SK-N-SH (cell line): ENCODE measurements at regions not wholly inside any gene's neighbourhood (a gene's known extent, or its start where the extent isn't known, plus 50 kb on each side); places are given as distances from the start of the nearest gene placed in this dataset.

Source experiments
- CTCF ChIA-PET: fragments of 300-600, 350-600 bp; formaldehyde crosslinking; extraction: SDS; loops from one replicate; lab custom pipeline; 2021; lab: Yijun Ruan, JAX
- POLR2A ChIA-PET: fragments of 350-600 bp; sonication (Branson Sonifier 250); formaldehyde crosslinking; extraction: SDS; loops from one replicate; lab custom pipeline; 2020; ENCODE audit warnings: antibody characterized with exemption, inconsistent platforms; lab: Yijun Ruan, JAX
- DNase-seq: peaks from one replicate; pipeline ENCODE4 v3.0.0; 2012
- H2AFZ ChIP-seq: fragments of 200-600 bp; sonication (generic); 2 replicates; pipeline ENCODE4 v1.8.1; 2016; ENCODE audit warnings: antibody characterized with exemption, mild to moderate bottlenecking, low read depth
- H3F3A ChIP-seq: fragments of 200-600 bp; sonication (generic); replicated peaks from 2 replicates; pipeline ENCODE3; 2016; ENCODE audit warnings: antibody characterized with exemption, mild to moderate bottlenecking; ENCODE audit not compliant: insufficient read depth
- H3K27ac ChIP-seq, 2 experiments: fragments of 200-500 bp in 1 of 2; fragments of 200-600 bp in 1 of 2; sonication (Bioruptor generic) in 1 of 2; sonication (generic), shearing (Covaris generic) in 1 of 2; 2 replicates each; pipeline versions ENCODE4 v1.5.1 to v1.6.1; 2014 to 2016; ENCODE audit warnings: low read depth in 2 of 2, inconsistent platforms in 1 of 2, low read length in 1 of 2, mild to moderate bottlenecking in 1 of 2, mixed read lengths in 1 of 2
- H3K27me3 ChIP-seq: fragments of 200-600 bp; sonication (generic), shearing (Covaris generic); 2 replicates; pipeline ENCODE4 v1.6.1; 2016; ENCODE audit warnings: mixed run types; ENCODE audit not compliant: insufficient read depth
- H3K36me3 ChIP-seq, 2 experiments: fragments of 200-500 bp in 1 of 2; fragments of 200-600 bp in 1 of 2; sonication (Bioruptor generic) in 1 of 2; sonication (generic) in 1 of 2; replicated peaks in 1 of 2; 2 replicates each; pipeline versions ENCODE3 to v1.5.1; 2014 to 2016; ENCODE audit warnings: low read length in 1 of 2, mild to moderate bottlenecking in 1 of 2; ENCODE audit not compliant: insufficient read depth in 2 of 2, control insufficient read depth in 1 of 2
- H3K4me1 ChIP-seq, 2 experiments: fragments of 200-500 bp in 1 of 2; fragments of 200-600 bp in 1 of 2; sonication (Bioruptor generic) in 1 of 2; sonication (generic), shearing (Covaris generic) in 1 of 2; 2 replicates each; pipeline versions ENCODE4 v1.5.1 to v1.6.1; 2014 to 2016; ENCODE audit warnings: low read depth in 1 of 2, low read length in 1 of 2, mixed run types in 1 of 2; ENCODE audit not compliant: insufficient read depth in 2 of 2, control insufficient read depth in 1 of 2
- H3K4me2 ChIP-seq: fragments of 200-600 bp; sonication (generic), shearing (Covaris generic); 2 replicates; pipeline ENCODE4 v1.6.1; 2017; ENCODE audit warnings: mixed run types
- H3K4me3 ChIP-seq, 2 experiments: fragments of 200-500 bp in 1 of 2; fragments of 200-600 bp in 1 of 2; sonication (Bioruptor generic) in 1 of 2; sonication (generic), shearing (Covaris generic) in 1 of 2; 2 replicates each; pipeline versions ENCODE4 v1.5.1 to v1.8.1; 2014 to 2016; ENCODE audit warnings: low read depth in 2 of 2, inconsistent platforms in 1 of 2, low read length in 1 of 2, mild to moderate bottlenecking in 1 of 2, mixed read lengths in 1 of 2, moderate library complexity in 1 of 2
- H3K79me2 ChIP-seq: fragments of 200-600 bp; sonication (generic); 2 replicates; pipeline ENCODE4 v1.8.1; 2017; ENCODE audit warnings: mild to moderate bottlenecking; ENCODE audit not compliant: insufficient read depth
- H3K9ac ChIP-seq: fragments of 200-600 bp; sonication (generic); 2 replicates; pipeline ENCODE4 v1.6.1; 2017; ENCODE audit warnings: mixed run types
- H3K9me2 ChIP-seq: fragments of 200-600 bp; sonication (generic); 2 replicates; pipeline ENCODE4 v1.6.1; 2017; ENCODE audit warnings: mixed run types
- H3K9me3 ChIP-seq: fragments of 200-600 bp; sonication (generic); 2 replicates; pipeline ENCODE4 v1.6.1; 2017; ENCODE audit warnings: mixed run types, mild to moderate bottlenecking, moderate library complexity
- H4K20me1 ChIP-seq: fragments of 200-600 bp; sonication (generic); 2 replicates; pipeline ENCODE4 v1.6.1; 2017; ENCODE audit warnings: mild to moderate bottlenecking, mixed run types; ENCODE audit not compliant: insufficient read depth
- EZH2phosphoT487 ChIP-seq: fragments of 200-600 bp; sonication (generic); IDR thresholded peaks from 2 replicates; pipeline ENCODE4 v1.6.1; 2017; ENCODE audit warnings: low read depth, mixed run types, mild to moderate bottlenecking, antibody characterized with exemption, moderate library complexity, borderline replicate concordance
- FOXJ3 ChIP-seq: sonication (generic); formaldehyde crosslinking; IDR thresholded peaks from 2 replicates; pipeline ENCODE4 v1.5.1; 2020; ENCODE audit warnings: mild to moderate bottlenecking, missing genetic modification reagents
- GATA2 ChIP-seq: sonication (generic); formaldehyde crosslinking; IDR thresholded peaks from 2 replicates; pipeline ENCODE4 v1.5.0; 2020; ENCODE audit warnings: mild to moderate bottlenecking, missing genetic modification reagents
- IRF3 ChIP-seq: fragments of 150-350 bp; IDR thresholded peaks from 2 replicates; pipeline ENCODE4 v1.6.1; 2016; ENCODE audit warnings: mild to moderate bottlenecking, low read depth, low read length
- JUND ChIP-seq: IDR thresholded peaks from 2 replicates; pipeline ENCODE4 v1.4.0; 2012
- MEF2A ChIP-seq: IDR thresholded peaks from 2 replicates; pipeline ENCODE4 v1.4.0; 2012; ENCODE audit warnings: low read depth, borderline replicate concordance
- MXI1 ChIP-seq: IDR thresholded peaks from 2 replicates; pipeline ENCODE4 v1.6.1; 2012; ENCODE audit warnings: mild to moderate bottlenecking, low read depth, low read length, improper control_type of control experiment
- RAD21 ChIP-seq: IDR thresholded peaks from 2 replicates; pipeline ENCODE4 v1.6.1; 2012; ENCODE audit warnings: mild to moderate bottlenecking, low read length
- RCOR1 ChIP-seq: fragments of 150-350 bp; IDR thresholded peaks from 2 replicates; pipeline ENCODE4 v1.6.1; 2017; ENCODE audit warnings: antibody characterized with exemption, low read length
- TAF1 ChIP-seq: IDR thresholded peaks from 2 replicates; pipeline ENCODE4 v1.6.1; 2012; ENCODE audit warnings: low read depth, mild to moderate bottlenecking, low read length, moderate library complexity, borderline replicate concordance
- TEAD4 ChIP-seq: IDR thresholded peaks from 2 replicates; pipeline ENCODE4 v1.4.0; 2012; ENCODE audit warnings: mild to moderate bottlenecking, borderline replicate concordance; ENCODE audit not compliant: insufficient read depth
- USF1 ChIP-seq: IDR thresholded peaks from 2 replicates; pipeline ENCODE4 v1.4.0; 2012; ENCODE audit warnings: low read depth, borderline replicate concordance
- YY1 ChIP-seq: IDR thresholded peaks from 2 replicates; pipeline ENCODE4 v1.4.0; 2012; ENCODE audit warnings: low read depth, mild to moderate bottlenecking
- WGBS: methylation state at CpG from one replicate; pipeline ENCODE4 v1.1.6; 2017; ENCODE audit warnings: low lambda C conversion rate; 5-methylcytosine and 5-hydroxymethylcytosine counted together
- TF ChIP-seq, protein P1 (sequence below): IDR thresholded peaks from 2 replicates; pipeline ENCODE4; 2012

DNA sequence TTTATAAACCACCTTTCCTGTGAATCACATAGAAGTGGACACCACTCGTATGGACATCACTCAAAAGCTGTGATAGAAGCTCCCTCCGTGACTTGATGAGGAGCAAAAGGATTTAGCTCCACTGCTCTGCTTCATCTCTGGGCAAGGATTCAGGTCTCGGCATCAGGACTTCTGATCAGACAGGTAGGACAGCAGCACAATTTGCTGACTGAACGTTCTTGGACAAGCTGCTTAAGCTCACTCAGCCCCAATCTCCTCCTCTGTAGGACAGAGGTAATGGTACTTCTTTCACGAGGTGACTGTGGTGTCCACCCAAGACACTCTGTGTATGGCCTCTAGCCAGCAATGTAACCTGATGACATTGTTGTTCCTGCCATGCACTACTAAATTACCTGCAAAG is 122.6 kb upstream of the AJAP1 start:
- no peaks in the 10 kb centered on the region for H3K9me3 ChIP-seq
- H3K4me3 ChIP-seq = no peak overlapping the region
- no peak overlapping the region for H3K4me2 ChIP-seq
- TF ChIP-seq IRF3 (no peak), RCOR1 (no peak), RAD21 (no peak), TAF1 (no peak), MEF2A (no peak)
- no peaks in the 10 kb centered on the region for H3K36me3 ChIP-seq
- H3F3A ChIP-seq = no peaks in the 10 kb centered on the region
- no peaks in the 10 kb centered on the region for H3K4me1 ChIP-seq
- no peaks in the 10 kb centered on the region for H3K9me2 ChIP-seq
- no peak overlapping the region for H3K9ac ChIP-seq
- no peak for DNase-seq
- POLR2A ChIA-PET = no interaction called here
- WGBS = 13% methylated on average over 5 of the region's 5 CpGs
- H3K27me3 ChIP-seq = no peaks in the 10 kb centered on the region
- no peaks in the 10 kb centered on the region for H4K20me1 ChIP-seq
- H2AFZ ChIP-seq = no peak overlapping the region
- CTCF ChIA-PET = no interaction called here
- H3K27ac ChIP-seq = no peak overlapping the region
- H3K79me2 ChIP-seq = no peaks in the 10 kb centered on the region

- H3K4me2 ChIP-seq = no peak overlapping the region
- H3F3A ChIP-seq = no peaks in the 10 kb centered on the region
- H3K4me3 ChIP-seq = no peak overlapping the region
- no peak overlapping the region for H2AFZ ChIP-seq
- H3K36me3 ChIP-seq = no peaks in the 10 kb centered on the region
- no peaks in the 10 kb centered on the region for H4K20me1 ChIP-seq
- no peaks in the 10 kb centered on the region for H3K9me2 ChIP-seq
- WGBS = 52% methylated on average over 4 of the region's 4 CpGs
- no peak overlapping the region for H3K27ac ChIP-seq
- no peak for DNase-seq
- no peaks in the 10 kb centered on the region for H3K79me2 ChIP-seq
- no peaks in the 10 kb centered on the region for H3K9me3 ChIP-seq
- ChIA-PET CTCF (no interaction called here), POLR2A (no interaction called here)
- no peaks in the 10 kb centered on the region for H3K4me1 ChIP-seq
- no peak overlapping the region for H3K9ac ChIP-seq
- TF ChIP-seq, protein P1, sequence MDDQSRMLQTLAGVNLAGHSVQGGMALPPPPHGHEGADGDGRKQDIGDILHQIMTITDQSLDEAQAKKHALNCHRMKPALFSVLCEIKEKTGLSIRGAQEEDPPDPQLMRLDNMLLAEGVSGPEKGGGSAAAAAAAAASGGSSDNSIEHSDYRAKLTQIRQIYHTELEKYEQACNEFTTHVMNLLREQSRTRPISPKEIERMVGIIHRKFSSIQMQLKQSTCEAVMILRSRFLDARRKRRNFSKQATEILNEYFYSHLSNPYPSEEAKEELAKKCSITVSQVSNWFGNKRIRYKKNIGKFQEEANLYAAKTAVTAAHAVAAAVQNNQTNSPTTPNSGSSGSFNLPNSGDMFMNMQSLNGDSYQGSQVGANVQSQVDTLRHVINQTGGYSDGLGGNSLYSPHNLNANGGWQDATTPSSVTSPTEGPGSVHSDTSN = no peak
- TF ChIP-seq YY1 = no peak
- no peak for TF ChIP-seq EZH2phosphoT487
- no peak for TF ChIP-seq USF1
- no peak for TF ChIP-seq MXI1
- TF ChIP-seq JUND = no peak
- TF ChIP-seq FOXJ3 (CRISPR knock-in tag) = no peak
- TF ChIP-seq RAD21 = no peak
- no peak for TF ChIP-seq TAF1
- no peak for TF ChIP-seq TEAD4
- TF ChIP-seq GATA2 (CRISPR knock-in tag) = no peak
- no peaks in the 10 kb centered on the region for H3K27me3 ChIP-seq
These were observed 121.8 kb upstream of the AJAP1 start for GRCh38 chr1:4532656-4533055.
